Neuronal stem cell (in vitro differentiated cells): ENCODE measurements at regions not wholly inside any gene's neighbourhood (a gene's known extent, or its start where the extent isn't known, plus 50 kb on each side); places are given as distances from the start of the nearest gene placed in this dataset.

Experiments used
- DNase-seq: peaks from one replicate; pipeline ENCODE4 v3.0.0-alpha.2; 2013; ENCODE audit warnings: low spot score
- H2AFZ ChIP-seq: one replicate; pipeline ENCODE4 v1.6.1; 2013; ENCODE audit warnings: mild to moderate bottlenecking, low read length, inconsistent platforms
- H2AK5ac ChIP-seq: 2 replicates; pipeline ENCODE4 v1.6.1; 2013; ENCODE audit warnings: low read depth, mild to moderate bottlenecking, inconsistent platforms, low read length, moderate library complexity, mixed read lengths
- H2BK120ac ChIP-seq: 2 replicates; pipeline ENCODE4 v1.6.1; 2013; ENCODE audit warnings: low read depth, mild to moderate bottlenecking, inconsistent platforms, low read length, moderate library complexity, mixed read lengths
- H2BK12ac ChIP-seq: one replicate; pipeline ENCODE4 v1.6.1; 2013; ENCODE audit warnings: low read length, inconsistent platforms
- H2BK15ac ChIP-seq: 2 replicates; pipeline ENCODE4 v1.6.1; 2013; ENCODE audit warnings: mild to moderate bottlenecking, low read length, inconsistent platforms, mixed read lengths
- H2BK5ac ChIP-seq: one replicate; pipeline ENCODE4 v1.6.1; 2013; ENCODE audit warnings: inconsistent platforms, mild to moderate bottlenecking, low read length, moderate library complexity
- H3K14ac ChIP-seq: one replicate; pipeline ENCODE4 v1.6.1; 2013; ENCODE audit warnings: low read length, inconsistent platforms
- H3K18ac ChIP-seq: 2 replicates; pipeline ENCODE4 v1.6.1; 2013; ENCODE audit warnings: low read length, inconsistent platforms
- H3K23ac ChIP-seq: 2 replicates; pipeline ENCODE4 v1.6.1; 2013; ENCODE audit warnings: low read depth, mild to moderate bottlenecking, mixed read lengths, low read length, inconsistent platforms; ENCODE audit not compliant: poor library complexity
- H3K27ac ChIP-seq: replicated peaks from 3 replicates; pipeline ENCODE4 v1.5.1; 2013; ENCODE audit warnings: low read length, inconsistent platforms
- H3K27me3 ChIP-seq, 3 experiments: 2 replicates each; pipeline ENCODE4 v1.6.1; 2013; ENCODE audit warnings: low read length in 3 of 3, mild to moderate bottlenecking in 2 of 3, inconsistent platforms in 1 of 3, low read depth in 1 of 3, mixed read lengths in 1 of 3, moderate library complexity in 1 of 3; ENCODE audit not compliant: control insufficient read depth in 3 of 3, insufficient read depth in 3 of 3
- H3K36me3 ChIP-seq, 2 donors: replicated peaks in 1 of 2; 2 replicates each; pipeline ENCODE4 v1.6.1; 2013; ENCODE audit warnings: low read length in 2 of 2; ENCODE audit not compliant: control insufficient read depth in 2 of 2, insufficient read depth in 2 of 2
- H3K4ac ChIP-seq: 2 replicates; pipeline ENCODE4 v1.6.1; 2013; ENCODE audit warnings: inconsistent platforms, mild to moderate bottlenecking, low read length, moderate library complexity
- H3K4me1 ChIP-seq, 2 donors: 1 replicate in 1 of 2; 2 replicates in 1 of 2; pipeline ENCODE4 v1.6.1; 2013; ENCODE audit warnings: low read length in 2 of 2, low read depth in 1 of 2; ENCODE audit not compliant: control insufficient read depth in 2 of 2, insufficient read depth in 1 of 2
- H3K4me2 ChIP-seq: one replicate; pipeline ENCODE4 v1.6.1; 2013; ENCODE audit warnings: mild to moderate bottlenecking, low read length, inconsistent platforms; ENCODE audit not compliant: insufficient read depth, poor library complexity, severe bottlenecking
- H3K4me3 ChIP-seq, 2 donors: 2 replicates each; pipeline ENCODE4 v1.5.1; 2013; ENCODE audit warnings: low read length in 2 of 2, mild to moderate bottlenecking in 2 of 2, inconsistent platforms in 1 of 2, moderate library complexity in 1 of 2
- H3K79me1 ChIP-seq: one replicate; pipeline ENCODE4 v1.6.1; 2013; ENCODE audit warnings: low read depth, mild to moderate bottlenecking, inconsistent platforms, low read length, moderate library complexity
- H3K9ac ChIP-seq: one replicate; pipeline ENCODE4 v1.6.1; 2013; ENCODE audit warnings: mild to moderate bottlenecking, low read depth, low read length, inconsistent platforms; ENCODE audit not compliant: poor library complexity
- H3K9me3 ChIP-seq, 2 donors: replicated peaks in 1 of 2; 2 replicates each; pipeline versions ENCODE3 to v1.6.1; 2013; ENCODE audit warnings: low read length in 2 of 2, mild to moderate bottlenecking in 2 of 2, inconsistent platforms in 1 of 2, low read depth in 1 of 2, mixed read lengths in 1 of 2, moderate library complexity in 1 of 2; ENCODE audit not compliant: control insufficient read depth in 2 of 2, insufficient read depth in 1 of 2
- H4K8ac ChIP-seq: one replicate; pipeline ENCODE4 v1.6.1; 2013; ENCODE audit warnings: low read depth, mild to moderate bottlenecking, inconsistent platforms, low read length, moderate library complexity
- H4K91ac ChIP-seq: one replicate; pipeline ENCODE4 v1.6.1; 2013; ENCODE audit warnings: low read length, low read depth, mild to moderate bottlenecking, inconsistent platforms; ENCODE audit not compliant: poor library complexity
- WGBS, 2 donors: extraction: QIAGEN DNeasy Blood & Tissue Kit; methylation state at CpG; one replicate each; pipeline ENCODE4 v1.1.7; 2013; ENCODE audit warnings: missing lambda C conversion rate in 2 of 2, mixed read lengths in 1 of 2; ENCODE audit not compliant: insufficient read length in 2 of 2, insufficient replicate concordance in 1 of 2; ENCODE audit errors: extremely low coverage in 2 of 2; 5-methylcytosine and 5-hydroxymethylcytosine counted together

GRCh38 chr2:14967729-14968128, 335.2 kb downstream of the LRATD1 start:
- H4K8ac ChIP-seq, result no peak overlapping the region
- H2AK5ac ChIP-seq, result no peak overlapping the region
- peak overlapping the region; percentile 36 for H2AFZ ChIP-seq
- no peaks in the 10 kb centered on the region for H3K79me1 ChIP-seq
- no peak overlapping the region for H2BK15ac ChIP-seq
- H3K4me1 ChIP-seq, result peaks cover 0 to 1% of the 10 kb centered on the region in 2 donors
- H2BK12ac ChIP-seq, result no peak overlapping the region
- H3K9ac ChIP-seq, result no peak overlapping the region
- no peak overlapping the region for H4K91ac ChIP-seq
- H3K9me3 ChIP-seq, result peaks cover 0 to 2% of the 10 kb centered on the region in 2 donors
- no peak overlapping the region for H3K4me3 ChIP-seq
- no peak overlapping the region for H3K14ac ChIP-seq
- H3K18ac ChIP-seq, result no peak overlapping the region
- H3K4ac ChIP-seq, result no peak overlapping the region
- DNase-seq, result no peak
- no peak overlapping the region for H2BK5ac ChIP-seq
- no peaks in the 10 kb centered on the region for H3K36me3 ChIP-seq
- no peak overlapping the region for H3K27ac ChIP-seq
- no peaks in the 10 kb centered on the region for H3K27me3 ChIP-seq
- no peak overlapping the region for H3K23ac ChIP-seq
- WGBS, 2 donors, result no CpG with 5 or more reads among the region's 2 CpGs
- H3K4me2 ChIP-seq, result no peak overlapping the region
- H2BK120ac ChIP-seq, result no peak overlapping the region

DNA sequence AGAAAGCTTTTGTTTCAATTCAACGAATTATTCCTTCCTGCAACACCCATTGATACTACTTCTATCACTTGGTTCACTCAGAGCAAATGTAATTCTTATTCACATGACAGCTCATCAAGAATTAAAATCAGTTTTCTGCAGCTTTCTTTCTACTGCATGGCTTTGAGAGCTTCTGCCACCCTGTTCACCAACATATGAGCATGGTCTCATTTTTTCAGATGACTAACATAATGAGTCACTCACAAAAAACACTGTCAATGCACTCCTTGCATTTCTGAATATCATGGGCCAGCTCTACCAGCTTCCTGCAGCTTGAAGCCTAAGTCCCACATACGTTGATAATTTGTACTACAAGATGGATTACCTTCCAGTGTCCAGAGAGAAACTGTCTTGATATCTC, 342.9 kb downstream of the LRATD1 start:
- Histone ChIP-seq H3K27ac (no peak overlapping the region), H3K36me3 (no peaks in the 10 kb centered on the region), H3K9me3 (peaks cover 0 to 2% of the 10 kb centered on the region in 2 donors), H2BK15ac (no peak overlapping the region), H3K4me1 (no peaks in the 10 kb centered on the region), H2BK12ac (no peak overlapping the region), H2AK5ac (no peak overlapping the region), H3K4me2 (no peak overlapping the region), H2BK120ac (no peak overlapping the region), H3K27me3 (no peaks in the 10 kb centered on the region), H3K9ac (no peak overlapping the region), H3K4ac (no peak overlapping the region), H3K18ac (no peak overlapping the region), H2BK5ac (no peak overlapping the region), H3K79me1 (no peaks in the 10 kb centered on the region), H3K4me3 (no peak overlapping the region), H3K14ac (no peak overlapping the region), H4K91ac (no peak overlapping the region), H4K8ac (no peak overlapping the region), H3K23ac (no peak overlapping the region), H2AFZ (no peak overlapping the region)
- no peak for DNase-seq
- WGBS, 2 donors, result no CpG with 5 or more reads among the region's 2 CpGs

GRCh38 chr2:14977021-14977420, 344.5 kb downstream of the LRATD1 start:
- no peaks in the 10 kb centered on the region for H3K27me3 ChIP-seq
- no peak overlapping the region for H4K8ac ChIP-seq
- no peak overlapping the region for H3K23ac ChIP-seq
- no peak overlapping the region for H2BK15ac ChIP-seq
- H2BK120ac ChIP-seq, result no peak overlapping the region
- WGBS, 2 donors, result no CpG with 5 or more reads among the region's 1 CpG
- no peak overlapping the region for H3K4ac ChIP-seq
- no peak overlapping the region for H3K4me2 ChIP-seq
- no peak overlapping the region for H4K91ac ChIP-seq
- no peak overlapping the region for H2AFZ ChIP-seq
- no peaks in the 10 kb centered on the region for H3K79me1 ChIP-seq
- H3K9me3 ChIP-seq, result no peaks in the 10 kb centered on the region
- no peak overlapping the region for H2BK12ac ChIP-seq
- no peak overlapping the region for H3K14ac ChIP-seq
- H3K4me3 ChIP-seq, result no peak overlapping the region
- no peak overlapping the region for H3K18ac ChIP-seq
- H3K9ac ChIP-seq, result no peak overlapping the region
- no peaks in the 10 kb centered on the region for H3K36me3 ChIP-seq
- no peaks in the 10 kb centered on the region for H3K4me1 ChIP-seq
- H3K27ac ChIP-seq, result no peak overlapping the region
- DNase-seq, result no peak
- no peak overlapping the region for H2AK5ac ChIP-seq
- H2BK5ac ChIP-seq, result no peak overlapping the region

- no peaks in the 10 kb centered on the region for H3K27me3 ChIP-seq
Measured at GRCh38 chr2:14978845-14979244, 346.3 kb downstream of the LRATD1 start.

More at GRCh38 chr2:14978845-14979244, 346.3 kb downstream of the LRATD1 start:
- H2BK5ac ChIP-seq, result no peak overlapping the region
- no peak overlapping the region for H2BK12ac ChIP-seq
- H2BK15ac ChIP-seq, result no peak overlapping the region
- no peak overlapping the region for H3K14ac ChIP-seq
- H3K4me2 ChIP-seq, result no peak overlapping the region
- H2AK5ac ChIP-seq, result no peak overlapping the region
- H3K9ac ChIP-seq, result no peak overlapping the region
- H3K27ac ChIP-seq, result no peak overlapping the region
- H3K4ac ChIP-seq, result no peak overlapping the region
- no peak overlapping the region for H2AFZ ChIP-seq
- WGBS, 2 donors, result 100% methylated on average over 1 of the region's 2 CpGs
- H3K4me3 ChIP-seq, result no peak overlapping the region
- no peaks in the 10 kb centered on the region for H3K9me3 ChIP-seq
- H3K23ac ChIP-seq, result no peak overlapping the region
- no peaks in the 10 kb centered on the region for H3K79me1 ChIP-seq
- H3K4me1 ChIP-seq, result no peaks in the 10 kb centered on the region
- no peaks in the 10 kb centered on the region for H3K36me3 ChIP-seq
- no peak overlapping the region for H4K8ac ChIP-seq
- no peak overlapping the region for H3K18ac ChIP-seq
- H4K91ac ChIP-seq, result no peak overlapping the region
- no peak overlapping the region for H2BK120ac ChIP-seq
- no peak for DNase-seq
